GM23248 (cell line): ENCODE measurements at regions not wholly inside any gene's neighbourhood (a gene's known extent, or its start where the extent isn't known, plus 50 kb on each side); places are given as distances from the start of the nearest gene placed in this dataset.

Experiments used
- DNase-seq: peaks from one replicate; pipeline ENCODE4 v3.0.0-alpha.2; 2015
- H2AFZ ChIP-seq: fragments of 200-600 bp; sonication (generic); 2 replicates; pipeline ENCODE4 v1.6.1; 2016; ENCODE audit warnings: antibody characterized with exemption
- H3F3A ChIP-seq: fragments of 200-600 bp; sonication (generic); 2 replicates; pipeline ENCODE4 v1.6.1; 2016; ENCODE audit warnings: mild to moderate bottlenecking, antibody characterized with exemption, mixed run types; ENCODE audit not compliant: insufficient read depth
- H3K27ac ChIP-seq: fragments of 200-600 bp; sonication (generic); 2 replicates; pipeline ENCODE4 v1.5.1; 2016; ENCODE audit warnings: mild to moderate bottlenecking
- H3K27me3 ChIP-seq: fragments of 200-600 bp; sonication (generic); replicated peaks from 2 replicates; pipeline ENCODE4 v1.6.1; 2016; ENCODE audit warnings: mild to moderate bottlenecking; ENCODE audit not compliant: insufficient read depth
- H3K36me3 ChIP-seq: fragments of 200-600 bp; sonication (generic); 2 replicates; pipeline ENCODE4 v1.6.1; 2016; ENCODE audit warnings: low read depth, mild to moderate bottlenecking
- H3K4me1 ChIP-seq: fragments of 200-600 bp; sonication (generic); 2 replicates; pipeline ENCODE4 v1.6.1; 2016; ENCODE audit warnings: mild to moderate bottlenecking; ENCODE audit not compliant: insufficient read depth
- H3K4me2 ChIP-seq: fragments of 200-600 bp; sonication (generic); one replicate; pipeline ENCODE4 v1.6.1; 2016; ENCODE audit warnings: mild to moderate bottlenecking; ENCODE audit not compliant: unreplicated experiment
- H3K4me3 ChIP-seq: fragments of 200-600 bp; sonication (generic); 2 replicates; pipeline ENCODE4 v1.5.1; 2016; ENCODE audit warnings: mild to moderate bottlenecking
- H3K79me2 ChIP-seq: fragments of 200-600 bp; sonication (generic); 2 replicates; pipeline ENCODE4 v1.6.1; 2016; ENCODE audit warnings: mild to moderate bottlenecking; ENCODE audit not compliant: insufficient read depth
- H3K9ac ChIP-seq: fragments of 200-600 bp; sonication (generic); 2 replicates; pipeline ENCODE4 v1.6.1; 2016; ENCODE audit warnings: mild to moderate bottlenecking
- H3K9me2 ChIP-seq: fragments of 200-600 bp; sonication (generic); 2 replicates; pipeline ENCODE4 v1.6.1; 2016; ENCODE audit warnings: mixed run types, mild to moderate bottlenecking, moderate library complexity; ENCODE audit not compliant: insufficient read depth
- H3K9me3 ChIP-seq: fragments of 200-600 bp; sonication (generic); one replicate; pipeline ENCODE4 v1.6.1; 2017; ENCODE audit warnings: low read depth
- H4K20me1 ChIP-seq: fragments of 200-600 bp; sonication (generic); 2 replicates; pipeline ENCODE4 v1.6.0; 2016; ENCODE audit not compliant: insufficient read depth
- EZH2 ChIP-seq: fragments of 200-600 bp; sonication (generic); IDR thresholded peaks from 2 replicates; pipeline ENCODE4 v1.6.1; 2018; ENCODE audit warnings: antibody characterized with exemption, mild to moderate bottlenecking; ENCODE audit not compliant: insufficient read depth, poor library complexity, severe bottlenecking
- EZH2phosphoT487 ChIP-seq: fragments of 200-600 bp; sonication (generic); IDR thresholded peaks from 2 replicates; pipeline ENCODE4 v1.6.1; 2018; ENCODE audit warnings: antibody characterized with exemption, moderate library complexity, mild to moderate bottlenecking, low read depth; ENCODE audit not compliant: insufficient read depth
- WGBS, 2 experiments: methylation state at CpG; one replicate each; pipeline ENCODE4 v1.1.6; 2015 to 2017; ENCODE audit warnings: low lambda C conversion rate in 2 of 2, low coverage in 1 of 2; ENCODE audit errors: missing lambda C conversion rate in 2 of 2; 5-methylcytosine and 5-hydroxymethylcytosine counted together
- in situ Hi-C: fragments of 300-500 bp; cut with MboI; formaldehyde crosslinking; loops from 2 replicates; pipeline ENCODE4 v1.15.0; 2020

DNA sequence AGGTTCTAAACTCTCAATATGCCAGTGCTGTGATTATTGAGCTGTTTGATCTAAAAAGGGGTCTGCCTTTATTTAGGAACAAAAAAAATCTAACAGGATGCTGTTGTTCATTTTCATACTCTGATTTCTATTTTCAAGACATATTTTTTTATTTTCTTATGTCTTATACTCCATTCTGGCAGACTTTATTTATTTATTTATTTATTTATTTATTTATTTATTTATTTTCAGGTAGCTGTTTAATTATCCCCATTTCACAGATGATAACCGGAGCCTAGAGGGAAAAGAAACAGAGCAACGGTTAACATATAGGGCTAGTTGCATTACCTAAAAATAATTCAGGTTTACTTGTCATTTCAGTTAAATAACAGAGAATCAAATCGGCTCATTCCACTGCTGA, 174.4 kb downstream of the CENPF start:
- Histone ChIP-seq H3K9me2 (no peaks in the 10 kb centered on the region), H4K20me1 (no peaks in the 10 kb centered on the region), H3K27ac (no peak overlapping the region), H3K4me1 (no peaks in the 10 kb centered on the region), H3K9ac (no peak overlapping the region), H3F3A (no peaks in the 10 kb centered on the region), H3K36me3 (no peaks in the 10 kb centered on the region), H3K4me2 (no peak overlapping the region), H2AFZ (no peak overlapping the region), H3K9me3 (no peaks in the 10 kb centered on the region), H3K27me3 (no peaks in the 10 kb centered on the region), H3K79me2 (no peaks in the 10 kb centered on the region), H3K4me3 (no peak overlapping the region)
- 79 to 89% methylated on average over 3 of the region's 3 CpGs for WGBS, 2 experiments
- TF ChIP-seq EZH2phosphoT487 (no peak), EZH2 (no peak)
- no peak for DNase-seq
- in situ Hi-C loops: no loop called here

DNA sequence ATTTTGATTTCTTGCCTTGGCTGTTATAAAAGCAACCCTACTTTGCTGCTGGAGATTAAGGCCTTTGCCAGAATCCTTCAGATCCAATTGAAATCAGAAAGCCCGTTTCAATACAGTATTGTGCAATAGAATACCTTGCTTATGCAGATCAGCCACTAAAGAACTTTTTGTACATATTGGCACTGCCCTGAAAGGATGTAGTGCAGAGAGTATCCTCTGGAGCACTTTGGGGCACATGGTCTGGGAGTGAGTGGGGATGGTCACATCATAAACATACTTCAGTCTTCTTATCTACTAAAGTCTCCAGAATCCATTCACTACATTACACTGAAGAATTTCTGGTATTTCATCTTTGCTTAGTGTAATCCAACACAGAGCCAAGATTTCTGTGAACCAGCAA, 189.0 kb downstream of the CENPF start:
- Histone ChIP-seq H3K9me3 (no peaks in the 10 kb centered on the region), H3K4me1 (no peaks in the 10 kb centered on the region), H4K20me1 (no peaks in the 10 kb centered on the region), H3K27me3 (no peaks in the 10 kb centered on the region), H3K4me2 (no peak overlapping the region), H3K79me2 (no peaks in the 10 kb centered on the region), H3K4me3 (no peak overlapping the region), H2AFZ (no peak overlapping the region), H3K36me3 (no peaks in the 10 kb centered on the region), H3F3A (peaks cover 7% of the 10 kb centered on the region; the same call in 1 of the 2 replicates), H3K27ac (no peak overlapping the region), H3K9ac (no peak overlapping the region), H3K9me2 (no peaks in the 10 kb centered on the region)
- 50 to 52% methylated on average over 1 of the region's 1 CpG for WGBS, 2 experiments
- no peak for TF ChIP-seq EZH2phosphoT487
- no peak for TF ChIP-seq EZH2
- peak; percentile 19 for DNase-seq
- in situ Hi-C loops: no loop called here

DNA sequence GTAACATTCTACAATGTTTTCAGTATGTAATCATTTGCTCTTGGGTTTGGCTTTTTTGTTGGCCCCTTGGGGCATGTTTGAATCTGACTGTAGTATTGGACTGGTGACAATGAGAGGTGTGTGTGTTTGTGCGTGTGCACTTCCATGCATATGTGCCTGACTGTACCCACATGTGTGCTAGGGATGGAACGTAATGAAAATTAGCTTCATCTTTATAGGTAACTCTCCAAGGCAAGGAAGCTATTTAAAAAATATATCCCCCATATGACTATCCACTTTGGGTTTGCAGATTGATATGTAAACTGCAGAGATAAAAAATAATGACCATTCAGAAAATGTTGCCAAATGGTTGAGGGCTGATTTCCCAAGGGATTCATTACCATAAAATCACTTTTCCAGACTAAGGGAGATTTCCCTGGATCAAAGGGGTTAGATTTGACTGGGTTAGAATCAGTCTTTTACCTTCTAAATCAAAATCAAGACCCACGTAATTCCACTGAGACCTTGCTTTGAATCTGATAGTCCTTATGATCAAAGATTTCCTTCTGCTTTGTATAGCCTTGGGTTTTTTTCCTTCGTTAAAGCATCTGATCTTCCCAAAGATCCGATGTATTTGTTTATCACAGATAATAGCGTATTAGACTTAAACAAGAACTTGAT, 189.7 kb downstream of the CENPF start:
- H3K9me3 ChIP-seq: no peaks in the 10 kb centered on the region
- in situ Hi-C loops: no loop called here
- H3K36me3 ChIP-seq: no peaks in the 10 kb centered on the region

DNA sequence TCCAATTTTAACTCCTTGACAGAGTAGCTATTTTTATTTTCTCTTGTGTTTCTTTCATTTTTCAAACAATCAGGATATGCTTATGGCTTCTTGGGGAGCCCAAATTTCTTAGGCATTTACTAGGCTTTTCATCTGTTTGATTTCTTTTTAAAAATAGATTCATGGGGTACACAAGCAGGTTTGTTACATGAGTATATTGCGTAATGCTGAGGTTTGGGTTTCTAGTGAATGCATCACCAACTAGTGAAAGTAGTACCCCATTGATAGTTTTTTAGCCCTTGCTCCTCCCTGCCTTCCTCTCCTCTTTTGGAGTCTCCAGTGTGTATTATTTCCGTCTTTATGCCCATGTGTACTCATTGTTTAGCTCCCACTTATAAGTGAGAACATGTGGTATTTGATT, 190.7 kb downstream of the CENPF start:
- in situ Hi-C loops: no loop called here
- no peak overlapping the region for H2AFZ ChIP-seq
- no peaks in the 10 kb centered on the region for H3K9me3 ChIP-seq
- H3F3A ChIP-seq: peaks cover 7% of the 10 kb centered on the region; the same call in 1 of the 2 replicates
- no peaks in the 10 kb centered on the region for H3K36me3 ChIP-seq
- H3K79me2 ChIP-seq: no peaks in the 10 kb centered on the region
- H3K4me2 ChIP-seq: no peak overlapping the region
- 77 to 88% methylated on average over 2 of the region's 2 CpGs for WGBS, 2 experiments
- no peak overlapping the region for H3K27ac ChIP-seq
- H3K4me3 ChIP-seq: no peak overlapping the region
- H3K9me2 ChIP-seq: no peaks in the 10 kb centered on the region
- H3K27me3 ChIP-seq: no peaks in the 10 kb centered on the region
- H4K20me1 ChIP-seq: no peaks in the 10 kb centered on the region
- TF ChIP-seq EZH2 (no peak), EZH2phosphoT487 (no peak)
- no peaks in the 10 kb centered on the region for H3K4me1 ChIP-seq
- no peak for DNase-seq
- H3K9ac ChIP-seq: no peak overlapping the region

More for the DNA sequence above, 189.7 kb downstream of the CENPF start:
- 72 to 74% methylated on average over 6 of the region's 6 CpGs for WGBS, 2 experiments
- H3K4me2 ChIP-seq: no peak overlapping the region
- DNase-seq: no peak
- no peaks in the 10 kb centered on the region for H3K9me2 ChIP-seq
- H3F3A ChIP-seq: peaks cover 7% of the 10 kb centered on the region; the same call in 1 of the 2 replicates
- H4K20me1 ChIP-seq: no peaks in the 10 kb centered on the region
- H3K79me2 ChIP-seq: no peaks in the 10 kb centered on the region
- TF ChIP-seq EZH2 (no peak), EZH2phosphoT487 (no peak)
- no peak overlapping the region for H3K4me3 ChIP-seq
- H3K27me3 ChIP-seq: no peaks in the 10 kb centered on the region
- H2AFZ ChIP-seq: no peak overlapping the region; the same call in 1 of the 2 replicates
- H3K9ac ChIP-seq: no peak overlapping the region
- no peak overlapping the region for H3K27ac ChIP-seq
- H3K4me1 ChIP-seq: no peaks in the 10 kb centered on the region
